DOHH2 (cell line): ENCODE measurements at regions not wholly inside any gene's neighbourhood (a gene's known extent, or its start where the extent isn't known, plus 50 kb on each side); places are given as distances from the start of the nearest gene placed in this dataset.

Experiments
- H3F3A ChIP-seq: fragments of 200-600 bp; sonication (generic), shearing (Covaris generic); 2 replicates; pipeline ENCODE4 v1.6.0; 2016; ENCODE audit warnings: antibody characterized with exemption, mild to moderate bottlenecking; ENCODE audit not compliant: control insufficient read depth, insufficient read depth
- H3K27ac ChIP-seq: fragments of 200-600 bp; sonication (generic); 2 replicates; pipeline ENCODE4 v1.5.1; 2014; ENCODE audit warnings: low read depth, mild to moderate bottlenecking, low read length, moderate library complexity
- H3K27me3 ChIP-seq: fragments of 200-600 bp; sonication (generic); 2 replicates; pipeline ENCODE4 v1.6.1; 2014; ENCODE audit warnings: mild to moderate bottlenecking, low read length, mixed read lengths; ENCODE audit not compliant: control insufficient read depth
- H3K36me3 ChIP-seq: fragments of 200-600 bp; sonication (generic); 2 replicates; pipeline ENCODE4 v1.6.1; 2014; ENCODE audit warnings: mild to moderate bottlenecking, low read length, moderate library complexity, mixed read lengths; ENCODE audit not compliant: control insufficient read depth
- H3K4me1 ChIP-seq: fragments of 200-600 bp; sonication (generic); 2 replicates; pipeline ENCODE4 v1.6.1; 2014; ENCODE audit warnings: mild to moderate bottlenecking, low read length, mixed read lengths; ENCODE audit not compliant: control insufficient read depth
- H3K4me2 ChIP-seq: fragments of 200-600 bp; sonication (generic); 2 replicates; pipeline ENCODE4 v1.6.0; 2014; ENCODE audit warnings: mild to moderate bottlenecking, low read length, moderate library complexity
- H3K4me3 ChIP-seq: fragments of 200-600 bp; sonication (generic); 2 replicates; pipeline ENCODE4 v1.5.1; 2014; ENCODE audit warnings: mild to moderate bottlenecking, low read length, mixed read lengths
- H3K79me2 ChIP-seq: fragments of 200-600 bp; sonication (generic); 2 replicates; pipeline ENCODE4 v1.6.1; 2014; ENCODE audit warnings: mild to moderate bottlenecking, low read length, mixed read lengths; ENCODE audit not compliant: control insufficient read depth
- H3K9me2 ChIP-seq: fragments of 200-600 bp; sonication (generic); replicated peaks from 2 replicates; pipeline ENCODE4 v1.6.1; 2014; ENCODE audit warnings: mild to moderate bottlenecking, low read length, mixed read lengths; ENCODE audit not compliant: control insufficient read depth
- H3K9me3 ChIP-seq: fragments of 200-600 bp; sonication (generic); 2 replicates; pipeline ENCODE4 v1.6.1; 2014; ENCODE audit warnings: antibody characterized with exemption, low read length, mixed read lengths; ENCODE audit not compliant: control insufficient read depth, insufficient read depth
- H4K20me1 ChIP-seq: fragments of 200-600 bp; sonication (generic); 2 replicates; pipeline ENCODE4 v1.6.0; 2014; ENCODE audit warnings: low read depth, mild to moderate bottlenecking, antibody characterized with exemption, low read length, moderate library complexity; ENCODE audit not compliant: control insufficient read depth, insufficient read depth
- CTCF ChIP-seq: fragments of 200-600 bp; sonication (generic); IDR thresholded peaks from one replicate; pipeline ENCODE4 v1.5.1; 2014; ENCODE audit warnings: antibody characterized with exemption, mild to moderate bottlenecking, low read depth, low read length; ENCODE audit not compliant: poor library complexity, severe bottlenecking
- EZH2phosphoT487 ChIP-seq: fragments of 200-600 bp; sonication (generic); IDR thresholded peaks from 2 replicates; pipeline ENCODE4 v1.6.1; 2017; ENCODE audit warnings: borderline replicate concordance, mild to moderate bottlenecking, antibody characterized with exemption, low read length, moderate library complexity, mixed read lengths

DNA sequence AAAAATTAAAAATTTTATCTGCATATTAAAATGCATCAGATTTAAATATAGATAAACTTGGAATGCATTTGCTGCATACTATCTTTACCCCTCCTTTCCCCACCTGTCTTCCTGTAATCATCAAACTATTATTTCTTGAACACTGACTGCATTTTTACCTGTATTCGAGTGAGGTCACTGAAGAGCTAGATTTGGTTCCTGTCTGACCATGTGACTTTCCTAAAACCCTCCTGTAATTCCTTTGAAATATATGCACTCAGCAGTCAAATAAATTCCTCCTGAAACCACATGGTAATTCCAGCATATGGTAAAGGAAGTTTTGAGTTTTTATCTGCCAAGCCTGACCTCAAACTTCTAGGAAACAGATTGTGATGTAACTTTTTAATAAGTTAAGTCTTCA lies 445.6 kb upstream of the FRG2C start:
- no peak overlapping the region for H3K4me3 ChIP-seq
- H3K9me2 ChIP-seq = no peaks in the 10 kb centered on the region
- no peaks in the 10 kb centered on the region for H3K27me3 ChIP-seq

DNA sequence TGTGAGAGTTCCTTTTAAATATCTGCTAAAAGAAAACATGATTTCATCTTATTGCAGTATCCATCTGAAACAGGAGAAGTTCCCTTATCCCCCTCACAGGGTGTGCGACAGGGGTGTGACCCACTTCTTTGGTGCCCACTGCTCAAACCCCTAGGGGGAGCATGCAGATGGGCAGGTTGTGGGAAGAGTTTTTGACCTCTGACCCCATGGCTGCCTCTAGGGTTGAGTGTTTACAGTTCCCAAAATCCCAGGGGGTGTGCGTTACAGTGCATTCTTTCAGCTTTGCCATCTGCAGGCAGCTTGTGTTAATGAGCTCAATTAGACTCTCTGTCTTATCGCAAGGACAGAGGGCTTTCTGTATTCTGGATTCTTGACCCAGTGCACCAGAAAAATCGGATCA lies 443.2 kb upstream of the FRG2C start:
- no peaks in the 10 kb centered on the region for H4K20me1 ChIP-seq
- no peaks in the 10 kb centered on the region for H3K27me3 ChIP-seq
- H3K9me3 ChIP-seq = no peaks in the 10 kb centered on the region
- H3K4me3 ChIP-seq = no peak overlapping the region
- no peaks in the 10 kb centered on the region for H3K4me1 ChIP-seq
- no peaks in the 10 kb centered on the region for H3K9me2 ChIP-seq
- H3K79me2 ChIP-seq = no peaks in the 10 kb centered on the region
- no peak overlapping the region for H3K4me2 ChIP-seq
- TF ChIP-seq EZH2phosphoT487 (no peak), CTCF (no peak)
- no peaks in the 10 kb centered on the region for H3F3A ChIP-seq
- no peaks in the 10 kb centered on the region for H3K36me3 ChIP-seq
- H3K27ac ChIP-seq = no peak overlapping the region

More for the DNA sequence above, 445.6 kb upstream of the FRG2C start:
- no peak overlapping the region for H3K27ac ChIP-seq
- H3F3A ChIP-seq = no peaks in the 10 kb centered on the region
- H4K20me1 ChIP-seq = no peaks in the 10 kb centered on the region
- H3K9me3 ChIP-seq = no peaks in the 10 kb centered on the region
- no peaks in the 10 kb centered on the region for H3K36me3 ChIP-seq
- H3K4me1 ChIP-seq = no peaks in the 10 kb centered on the region
- no peak overlapping the region for H3K4me2 ChIP-seq
- TF ChIP-seq CTCF (no peak), EZH2phosphoT487 (no peak)
- H3K79me2 ChIP-seq = no peaks in the 10 kb centered on the region

DNA sequence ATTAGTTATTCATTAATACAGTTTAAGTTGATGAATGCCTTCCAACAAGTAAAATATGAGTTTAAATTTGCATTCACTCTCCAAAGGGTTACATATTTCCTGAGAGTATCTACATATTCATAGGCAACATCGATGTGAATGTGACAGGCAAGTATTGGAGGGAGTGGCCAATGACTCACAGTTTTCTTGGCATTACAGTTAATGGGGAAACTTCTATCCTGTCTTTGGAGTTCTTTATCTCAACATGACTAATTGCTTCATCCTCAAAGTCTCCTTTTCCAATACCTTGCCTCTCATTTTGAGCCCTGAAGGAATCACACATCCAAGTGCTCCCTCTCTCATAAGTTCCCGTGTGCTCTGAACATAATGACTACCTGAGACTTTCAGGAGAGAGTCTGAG lies 439.7 kb upstream of the FRG2C start:
- H3F3A ChIP-seq = no peaks in the 10 kb centered on the region
- H3K9me3 ChIP-seq = no peaks in the 10 kb centered on the region
- no peaks in the 10 kb centered on the region for H3K4me1 ChIP-seq
- H3K36me3 ChIP-seq = no peaks in the 10 kb centered on the region
- H3K4me3 ChIP-seq = no peak overlapping the region
- H3K4me2 ChIP-seq = no peak overlapping the region
- no peaks in the 10 kb centered on the region for H3K9me2 ChIP-seq
- H4K20me1 ChIP-seq = no peaks in the 10 kb centered on the region
- H3K27me3 ChIP-seq = no peaks in the 10 kb centered on the region
- no peak for TF ChIP-seq EZH2phosphoT487
- TF ChIP-seq CTCF = no peak
- no peaks in the 10 kb centered on the region for H3K79me2 ChIP-seq
- no peak overlapping the region for H3K27ac ChIP-seq

- no peaks in the 10 kb centered on the region for H3F3A ChIP-seq
- no peak overlapping the region for H3K27ac ChIP-seq
- no peaks in the 10 kb centered on the region for H3K27me3 ChIP-seq
- no peak for TF ChIP-seq EZH2phosphoT487
- no peak for TF ChIP-seq CTCF
- H3K4me1 ChIP-seq = no peaks in the 10 kb centered on the region
- no peak overlapping the region for H3K4me2 ChIP-seq
- no peaks in the 10 kb centered on the region for H3K9me3 ChIP-seq
- H3K9me2 ChIP-seq = no peaks in the 10 kb centered on the region; the same call in 1 of the 2 replicates
- no peaks in the 10 kb centered on the region for H4K20me1 ChIP-seq
- no peaks in the 10 kb centered on the region for H3K79me2 ChIP-seq
- H3K4me3 ChIP-seq = no peak overlapping the region
- H3K36me3 ChIP-seq = no peaks in the 10 kb centered on the region
Observed at GRCh38 chr3:75232216-75232615, 431.9 kb upstream of the FRG2C start.
